HG03066 (cell line): ENCODE measurements at regions not wholly inside any gene's neighbourhood (a gene's known extent, or its start where the extent isn't known, plus 50 kb on each side); places are given as distances from the start of the nearest gene placed in this dataset.
"Not testable (repeated sequence)": the region's sequence is repeated elsewhere in the genome, so short reads cannot be mapped to it uniquely, and the experiment has no call there.

Experiments
- ATAC-seq: cut with Tn5 transposase; IDR thresholded peaks from one replicate; pipeline ENCODE4 v1.9.1; 2021; ENCODE audit warnings: low read depth; ENCODE audit not compliant: unreplicated experiment

DNA sequence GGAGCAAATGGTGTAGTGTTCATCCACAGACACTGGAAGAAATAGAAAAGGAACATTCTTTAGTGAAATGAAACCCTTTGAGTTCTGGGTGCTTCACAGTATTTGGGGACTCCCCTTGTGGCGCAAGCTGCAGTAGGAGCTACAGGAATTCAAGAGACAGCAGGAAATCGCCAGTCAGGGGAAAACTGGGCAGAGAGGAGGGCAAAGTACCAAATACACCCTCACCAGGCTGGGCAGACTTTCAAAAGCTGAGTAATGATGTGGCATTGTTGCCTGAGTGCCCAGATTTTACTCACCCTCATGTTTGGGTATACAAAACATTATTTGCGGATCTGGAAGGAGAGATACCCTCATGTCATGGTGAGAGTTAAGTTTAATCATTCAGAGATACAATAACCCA, 97.9 kb downstream of the SOD2 start:
- ATAC-seq = no peak

GRCh38 chr6:159594750-159595117, 98.3 kb downstream of the SOD2 start:
- ATAC-seq = no peak

DNA sequence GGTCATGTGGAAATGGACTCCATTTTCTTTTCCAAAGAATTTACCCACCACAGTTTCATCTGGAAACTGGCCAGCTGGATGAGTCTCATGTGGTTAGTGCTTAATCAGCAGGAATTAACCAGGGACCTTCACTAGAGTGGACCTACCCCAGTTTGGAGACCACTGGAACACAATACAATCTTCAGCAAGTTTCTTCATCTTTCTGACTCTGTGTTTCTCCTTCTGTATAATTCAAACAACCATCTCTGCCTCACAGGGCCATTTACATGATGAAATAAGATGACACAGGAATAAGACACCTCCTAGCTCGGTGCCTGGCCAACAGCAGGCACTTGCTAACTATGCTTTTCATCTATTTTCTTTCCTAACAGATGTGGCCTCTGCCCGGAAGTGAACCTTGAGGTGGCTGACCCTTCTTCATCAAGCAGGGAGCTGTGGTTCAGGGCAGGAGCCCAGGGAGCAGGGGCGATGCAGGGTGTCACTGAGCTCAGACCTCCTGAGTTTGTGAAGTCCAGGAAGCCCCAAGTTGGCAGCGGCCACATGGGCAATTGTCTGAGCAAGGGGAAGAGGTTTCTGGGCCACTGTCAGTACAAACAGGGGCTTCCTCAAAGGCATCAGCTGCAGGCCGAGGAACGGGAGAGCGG, 98.8 kb downstream of the SOD2 start:
- no peak for ATAC-seq

DNA sequence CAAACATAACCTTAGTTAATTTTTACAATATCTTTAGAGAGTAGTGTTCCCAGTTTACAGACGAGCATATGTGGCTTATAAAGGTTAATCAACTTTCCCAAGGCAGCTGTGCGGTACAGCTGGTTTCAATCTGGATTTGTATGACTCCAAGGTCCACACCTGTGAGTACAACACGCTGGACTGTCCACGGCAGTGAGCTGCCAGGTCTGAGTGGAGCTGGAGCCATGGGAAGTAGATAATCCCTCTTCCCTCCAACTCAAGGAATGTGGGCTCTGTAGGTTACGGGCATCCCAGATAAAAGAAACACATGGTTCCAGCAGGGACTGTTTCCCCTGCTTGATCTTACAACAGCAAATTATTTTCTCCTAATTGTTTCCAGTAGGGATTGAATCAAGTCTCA, 102.2 kb downstream of the SOD2 start:
- ATAC-seq = no peak

GRCh38 chr6:159586684-159587083, 106.4 kb downstream of the SOD2 start:
- ATAC-seq = no peak

DNA sequence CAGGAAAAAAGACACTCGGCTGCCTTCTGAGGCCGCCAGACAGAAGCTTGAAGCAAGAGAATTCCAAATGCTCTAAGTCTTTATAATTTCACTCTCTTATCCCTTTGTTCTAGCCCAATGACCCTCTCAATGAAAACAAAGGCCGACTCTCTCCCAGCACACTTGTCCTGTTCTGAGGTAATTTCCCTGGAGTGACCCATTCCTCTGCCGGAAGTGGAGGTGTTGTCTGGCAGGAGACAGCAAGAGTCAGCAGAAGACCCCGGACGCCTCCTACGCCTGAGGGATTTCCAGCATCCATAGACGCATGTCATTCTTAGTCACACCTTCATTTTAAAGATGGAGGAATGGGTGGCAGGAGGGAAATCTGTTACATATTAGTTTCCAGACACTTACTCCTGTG, 110.3 kb downstream of the SOD2 start:
- no peak for ATAC-seq

DNA sequence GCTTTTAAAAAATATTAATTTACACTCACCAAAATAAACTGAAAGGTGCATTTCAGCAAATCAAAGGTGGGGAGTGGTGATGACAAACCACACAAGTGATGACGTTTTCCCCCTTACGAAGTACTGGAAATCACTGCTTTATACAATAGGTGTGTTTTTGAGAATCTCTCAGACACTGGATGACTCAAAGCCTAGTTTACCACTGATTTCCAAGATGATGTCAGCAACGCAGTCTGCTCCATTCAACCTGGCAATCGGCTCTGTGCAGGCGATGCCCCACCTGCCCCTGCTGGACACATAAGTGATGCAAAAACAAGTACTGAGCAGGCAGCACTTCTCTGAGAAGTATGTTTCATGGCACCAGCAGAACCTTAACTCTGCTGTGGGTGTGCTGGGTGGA, 114.4 kb downstream of the SOD2 start:
- no peak for ATAC-seq

DNA sequence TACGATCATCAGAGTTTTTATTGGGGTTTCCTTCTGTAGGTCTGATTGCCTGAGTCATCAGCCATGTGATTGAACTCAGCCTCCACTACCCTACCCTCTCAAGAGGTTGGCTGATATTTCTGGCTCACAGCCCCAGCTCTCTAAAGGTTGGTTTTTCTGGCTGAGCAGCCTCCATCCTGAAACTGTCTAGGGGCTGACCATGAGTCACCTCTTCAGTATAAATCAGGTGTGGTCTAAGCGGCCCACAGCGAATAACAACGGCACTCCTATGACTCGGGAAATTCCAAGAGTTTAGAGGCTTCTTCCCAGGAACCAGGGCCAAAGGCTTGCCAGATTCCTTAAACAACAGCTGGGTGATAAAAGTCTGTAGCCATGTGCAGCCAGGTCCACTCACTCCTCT, 115.5 kb downstream of the SOD2 start:
- ATAC-seq = no peak

GRCh38 chr6:159572439-159573110, 120.5 kb downstream of the SOD2 start:
- no peak for ATAC-seq

- ATAC-seq = no peak
Observed at GRCh38 chr6:159565181-159565710, 127.8 kb downstream of the SOD2 start.

- no peak for ATAC-seq
Observed at GRCh38 chr6:159564456-159564855, 128.6 kb downstream of the SOD2 start.

DNA sequence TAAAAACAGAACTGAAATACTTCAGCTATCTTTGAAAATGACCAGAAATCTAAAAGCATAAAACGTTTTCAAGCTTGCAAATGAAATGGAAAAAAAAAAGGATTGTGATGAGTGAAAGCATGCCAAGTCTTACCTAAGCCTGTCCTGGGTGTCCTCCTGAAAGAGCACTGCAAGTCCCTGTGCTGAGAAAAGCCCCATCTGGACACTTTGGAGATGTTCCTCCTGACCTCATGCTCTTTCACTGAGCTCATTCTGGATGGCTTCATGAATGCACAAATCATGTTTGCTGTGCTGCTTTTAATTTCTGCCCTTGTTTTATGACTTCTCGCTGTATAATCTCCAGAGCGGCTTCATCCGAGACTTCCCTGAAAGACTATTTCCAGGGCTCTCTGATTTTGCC, 136.0 kb downstream of the SOD2 start:
- ATAC-seq = no peak

GRCh38 chr6:159555082-159555875, 137.8 kb downstream of the SOD2 start:
- ATAC-seq = no peak

GRCh38 chr6:159541296-159541695, 151.7 kb downstream of the SOD2 start:
- no peak for ATAC-seq

- ATAC-seq = no peak
Observed at GRCh38 chr6:159540883-159541282, 152.2 kb downstream of the SOD2 start.

- no peak for ATAC-seq
Observed at GRCh38 chr6:159540152-159540551, 152.9 kb downstream of the SOD2 start.

GRCh38 chr6:159538031-159538430, 155.0 kb downstream of the SOD2 start:
- not testable (repeated sequence) for ATAC-seq

GRCh38 chr6:159535656-159536350, 157.2 kb downstream of the SOD2 start:
- ATAC-seq = no peak

GRCh38 chr6:159533568-159533967, 159.5 kb downstream of the SOD2 start:
- ATAC-seq = no peak

DNA sequence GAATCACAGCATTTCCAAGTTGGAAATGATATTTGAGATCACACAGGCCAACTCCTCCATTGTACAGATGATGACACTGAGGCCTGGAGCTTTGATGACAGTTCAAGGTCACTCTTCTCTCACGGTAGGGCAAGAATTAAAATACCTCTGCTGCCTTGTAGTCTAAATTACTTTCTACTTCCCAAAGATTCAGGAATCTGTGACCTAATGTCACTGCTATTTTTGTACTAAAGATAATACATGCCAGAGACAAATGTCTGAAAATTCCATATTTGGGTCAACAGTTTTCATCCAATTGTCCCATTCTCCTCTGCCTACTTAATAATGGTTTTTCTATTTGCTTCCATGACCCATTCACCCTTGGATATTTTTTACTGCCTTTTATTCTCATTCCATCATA, 160.0 kb downstream of the SOD2 start:
- no peak for ATAC-seq

GRCh38 chr6:159532155-159532554, 160.9 kb downstream of the SOD2 start:
- ATAC-seq = no peak
